ENCODE measurements at regions not wholly inside any gene's neighbourhood (a gene's known extent, or its start where the extent isn't known, plus 50 kb on each side); places are given as distances from the start of the nearest gene placed in this dataset.

DNA sequence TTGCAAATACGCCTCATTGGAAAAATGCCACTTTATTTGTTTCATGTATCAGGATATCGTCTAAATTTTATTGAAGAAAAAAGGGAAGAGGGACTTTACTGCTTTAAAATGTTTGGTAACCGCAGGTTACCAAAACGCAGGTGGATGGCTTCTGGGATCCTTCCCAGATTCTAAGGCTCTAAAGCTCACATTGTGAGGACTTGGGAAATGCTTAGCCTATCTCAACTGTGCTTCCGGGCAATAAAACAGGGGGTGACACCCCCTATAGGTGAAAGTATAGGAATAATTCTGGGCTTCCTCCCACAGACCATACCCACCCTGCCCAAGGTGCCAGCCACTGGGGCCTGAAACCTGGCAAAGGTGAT is 73.2 kb upstream of the IPO5 start:
- peaks cover 13% of the 10 kb centered on the region for H3K27me3 Mint-ChIP-seq
- POLR2A ChIA-PET = no interaction called here
- no peaks in the 10 kb centered on the region for H3K36me3 Mint-ChIP-seq (ENCODE audit: low read depth)
- intact Hi-C loops (cut with micrococcal nuclease) = no loop called here
- H3K27ac Mint-ChIP-seq = no peak overlapping the region
- H3K4me1 Mint-ChIP-seq (ENCODE audit: low read depth) = no peaks in the 10 kb centered on the region
- no peaks in the 10 kb centered on the region for H3K9me3 Mint-ChIP-seq
- ATAC-seq (no peak), DNase-seq (no peak)
- CTCF ChIA-PET = interaction anchor here (1.2 kb wide), 1 partner anchor 24 kb away, joined by 4 read pairs; no protein-coding TSS in a partner anchor
- TF ChIP-seq, protein P1, sequence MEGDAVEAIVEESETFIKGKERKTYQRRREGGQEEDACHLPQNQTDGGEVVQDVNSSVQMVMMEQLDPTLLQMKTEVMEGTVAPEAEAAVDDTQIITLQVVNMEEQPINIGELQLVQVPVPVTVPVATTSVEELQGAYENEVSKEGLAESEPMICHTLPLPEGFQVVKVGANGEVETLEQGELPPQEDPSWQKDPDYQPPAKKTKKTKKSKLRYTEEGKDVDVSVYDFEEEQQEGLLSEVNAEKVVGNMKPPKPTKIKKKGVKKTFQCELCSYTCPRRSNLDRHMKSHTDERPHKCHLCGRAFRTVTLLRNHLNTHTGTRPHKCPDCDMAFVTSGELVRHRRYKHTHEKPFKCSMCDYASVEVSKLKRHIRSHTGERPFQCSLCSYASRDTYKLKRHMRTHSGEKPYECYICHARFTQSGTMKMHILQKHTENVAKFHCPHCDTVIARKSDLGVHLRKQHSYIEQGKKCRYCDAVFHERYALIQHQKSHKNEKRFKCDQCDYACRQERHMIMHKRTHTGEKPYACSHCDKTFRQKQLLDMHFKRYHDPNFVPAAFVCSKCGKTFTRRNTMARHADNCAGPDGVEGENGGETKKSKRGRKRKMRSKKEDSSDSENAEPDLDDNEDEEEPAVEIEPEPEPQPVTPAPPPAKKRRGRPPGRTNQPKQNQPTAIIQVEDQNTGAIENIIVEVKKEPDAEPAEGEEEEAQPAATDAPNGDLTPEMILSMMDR (IDR thresholded peaks at IDR 0.05) = no peak
- H3K4me3 Mint-ChIP-seq = no peak overlapping the region

DNA sequence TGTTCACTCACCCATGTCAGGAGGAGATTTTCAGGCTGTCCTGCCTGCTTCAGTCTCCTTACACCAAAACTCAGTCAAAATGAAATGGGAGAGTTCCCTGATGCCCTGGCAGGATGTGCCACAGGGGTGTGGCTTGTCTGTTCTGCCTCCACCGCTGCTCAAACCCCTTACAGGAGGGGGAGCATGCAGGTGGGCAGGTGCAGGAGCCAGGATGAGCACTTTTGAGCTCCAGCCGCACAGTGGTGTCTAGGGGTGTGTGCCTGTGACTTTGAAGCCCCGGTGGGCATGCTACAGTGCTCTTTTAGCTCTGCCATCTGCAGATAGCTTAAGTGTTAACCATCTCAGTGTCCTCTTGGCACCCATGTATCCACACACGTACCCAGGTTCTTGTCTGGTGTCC is 71.9 kb upstream of the IPO5 start:
- intact Hi-C loops (cut with micrococcal nuclease) = no loop called here
- H3K36me3 Mint-ChIP-seq (ENCODE audit: low read depth) = no peaks in the 10 kb centered on the region
- TF ChIP-seq, protein P1 (IDR thresholded peaks at IDR 0.05) = no peak
- DNase-seq (no peak), ATAC-seq (no peak)
- H3K4me3 Mint-ChIP-seq = no peak overlapping the region
- H3K4me1 Mint-ChIP-seq (ENCODE audit: low read depth) = no peaks in the 10 kb centered on the region
- no peak overlapping the region for H3K27ac Mint-ChIP-seq
- H3K9me3 Mint-ChIP-seq = no peaks in the 10 kb centered on the region
- ChIA-PET CTCF (no interaction called here), POLR2A (no interaction called here)
- peaks cover 12% of the 10 kb centered on the region for H3K27me3 Mint-ChIP-seq

DNA sequence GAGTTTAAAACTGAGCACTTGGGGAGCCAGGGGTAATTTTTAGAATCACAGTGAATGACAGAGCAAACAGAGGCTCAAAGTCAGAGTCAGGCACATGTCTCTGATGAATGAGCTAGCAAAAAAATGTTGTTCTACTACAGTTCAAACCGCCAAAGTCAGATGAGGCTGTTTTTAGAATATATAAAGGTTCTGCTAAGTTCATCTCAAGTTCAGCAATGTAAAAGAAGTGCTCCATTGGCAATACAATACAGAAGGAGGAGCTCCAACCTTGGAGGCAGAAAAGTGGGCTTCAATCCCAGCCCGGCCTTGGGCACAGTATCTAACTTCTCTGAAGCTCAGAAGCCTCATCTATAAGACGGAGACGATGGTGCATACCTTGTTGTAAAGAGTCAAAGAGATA is 70.1 kb upstream of the IPO5 start:
- no peaks in the 10 kb centered on the region for H3K36me3 Mint-ChIP-seq (ENCODE audit: low read depth)
- ChIA-PET CTCF (no interaction called here), POLR2A (no interaction called here)
- H3K4me1 Mint-ChIP-seq (ENCODE audit: low read depth) = no peaks in the 10 kb centered on the region
- no peak overlapping the region for H3K4me3 Mint-ChIP-seq
- no peak overlapping the region for H3K27ac Mint-ChIP-seq
- H3K27me3 Mint-ChIP-seq = peaks cover 14% of the 10 kb centered on the region
- no peak for DNase-seq
- no peaks in the 10 kb centered on the region for H3K9me3 Mint-ChIP-seq
- TF ChIP-seq, protein P1 (IDR thresholded peaks at IDR 0.05) = no peak
- no peak for ATAC-seq
- intact Hi-C loops (cut with micrococcal nuclease) = no loop called here

DNA sequence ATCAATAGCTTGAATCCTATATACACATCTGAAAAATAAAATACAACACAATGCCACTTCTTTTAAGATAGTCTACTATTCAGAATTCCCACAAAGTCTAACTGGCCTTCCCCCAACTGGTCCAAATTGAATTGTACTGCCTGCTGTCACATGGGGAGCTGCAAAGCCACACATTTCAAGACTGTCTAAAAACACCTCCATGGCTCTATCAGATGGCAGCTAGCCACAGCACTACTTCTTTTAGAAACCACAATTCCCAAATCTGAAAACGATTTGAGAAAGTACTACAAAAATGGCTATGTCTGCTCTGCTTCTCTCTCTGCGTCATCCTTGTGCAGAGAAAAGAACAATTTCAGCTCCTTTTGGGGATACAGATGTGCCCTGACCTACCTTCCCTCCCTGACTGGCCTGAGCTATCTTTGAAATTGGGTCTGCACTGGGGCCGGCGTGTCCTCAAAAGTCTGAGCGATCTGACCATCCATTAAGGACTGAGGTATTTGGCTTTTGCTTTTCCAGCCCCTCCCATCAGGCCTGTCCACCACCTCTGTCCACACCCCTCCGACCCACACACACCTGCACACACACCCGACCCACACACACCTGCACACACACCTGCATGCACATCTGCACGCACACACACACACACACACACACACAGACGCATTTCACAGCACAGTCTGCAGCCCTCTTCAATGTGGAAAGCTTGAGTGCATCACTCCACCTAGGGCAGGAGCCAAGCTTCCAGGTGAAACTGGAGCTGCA is 68.6 kb upstream of the IPO5 start:
- ChIA-PET CTCF (no interaction called here), POLR2A (no interaction called here)
- Mint-ChIP-seq H3K36me3 (ENCODE audit: low read depth) (no peaks in the 10 kb centered on the region), H3K27ac (no peak overlapping the region), H3K4me3 (no peak overlapping the region), H3K9me3 (no peaks in the 10 kb centered on the region), H3K27me3 (peaks cover 16% of the 10 kb centered on the region), H3K4me1 (ENCODE audit: low read depth) (no peaks in the 10 kb centered on the region)
- ATAC-seq = no peak
- intact Hi-C loops (cut with micrococcal nuclease) = no loop called here
- TF ChIP-seq, protein P1 (IDR thresholded peaks at IDR 0.05) = no peak
- no peak for DNase-seq

DNA sequence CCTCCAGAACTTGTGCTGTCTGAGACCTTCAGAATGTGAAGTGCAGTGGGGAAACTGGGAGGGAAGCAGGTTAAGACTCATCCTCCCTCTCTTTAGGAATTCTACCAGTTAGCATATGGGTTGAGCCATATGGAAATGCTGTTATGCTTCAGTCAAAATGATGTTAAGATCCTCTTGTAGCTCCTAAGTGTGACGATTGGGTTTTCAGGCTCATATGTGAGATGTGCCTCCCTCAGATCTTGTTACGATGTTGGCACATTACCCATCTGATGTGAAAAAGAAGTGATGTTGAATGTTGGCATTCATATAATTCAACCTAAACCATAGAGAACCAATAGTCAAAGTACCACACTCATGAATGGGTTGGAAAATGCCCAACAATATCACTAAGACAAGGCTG is 67.8 kb upstream of the IPO5 start:
- no peaks in the 10 kb centered on the region for H3K4me1 Mint-ChIP-seq (ENCODE audit: low read depth)
- H3K9me3 Mint-ChIP-seq = no peaks in the 10 kb centered on the region
- H3K36me3 Mint-ChIP-seq (ENCODE audit: low read depth) = no peaks in the 10 kb centered on the region
- TF ChIP-seq, protein P1 (IDR thresholded peaks at IDR 0.05) = no peak
- ChIA-PET CTCF (no interaction called here), POLR2A (interaction anchor here (0.5 kb wide), 1 partner anchor 388 kb away, joined by 3 read pairs; no protein-coding TSS in a partner anchor)
- DNase-seq = no peak
- intact Hi-C loops (cut with micrococcal nuclease) = no loop called here
- no peak for ATAC-seq
- H3K4me3 Mint-ChIP-seq = no peak overlapping the region
- no peak overlapping the region for H3K27ac Mint-ChIP-seq
- peaks cover 17% of the 10 kb centered on the region for H3K27me3 Mint-ChIP-seq
